Right lobe of liver (tissue), 4 donors: ENCODE measurements at regions not wholly inside any gene's neighbourhood (a gene's known extent, or its start where the extent isn't known, plus 50 kb on each side); places are given as distances from the start of the nearest gene placed in this dataset.

Source experiments
- POLR2A ChIP-seq: fragments of 450-650 bp; IDR thresholded peaks from one replicate; pipeline ENCODE4 v1.6.1; 2017; ENCODE audit warnings: antibody characterized with exemption, mild to moderate bottlenecking
- TF ChIP-seq, protein P1 (sequence below), 4 donors: fragments of 200-600 bp in 3 of 4; fragments of 450-650 bp in 1 of 4; IDR thresholded peaks; one replicate each; pipeline versions ENCODE4 v1.5.1 to v1.8.0; 2016 to 2022; ENCODE audit warnings: antibody characterized with exemption in 4 of 4, mild to moderate bottlenecking in 2 of 4
- donor health status: DM: no; HTN: no; CAD: no.
- donor health status: DM: no; HTN: no; CAD: no.
- donor health status: DM: no; HTN: yes; CAD: no.

DNA sequence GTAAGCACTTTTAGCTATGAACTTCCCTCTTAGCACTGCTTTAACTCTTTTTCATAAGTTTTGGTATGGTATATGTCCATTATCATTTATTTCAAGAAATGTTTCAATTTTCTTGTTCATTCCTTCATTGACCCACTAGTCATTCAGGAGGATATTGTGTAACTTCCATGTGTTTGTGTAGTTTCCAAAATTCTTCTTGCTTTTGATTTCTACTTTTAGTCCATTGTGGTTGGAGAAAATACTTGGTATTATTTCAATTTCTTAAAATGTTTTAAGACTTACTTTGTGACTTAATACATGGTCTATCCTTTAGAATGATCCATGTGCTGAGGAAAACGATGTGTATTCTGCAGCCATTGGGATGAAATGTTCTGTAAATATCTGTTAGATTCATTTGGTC, 176.5 kb downstream of the CENPW start:
- TF ChIP-seq, protein P1, sequence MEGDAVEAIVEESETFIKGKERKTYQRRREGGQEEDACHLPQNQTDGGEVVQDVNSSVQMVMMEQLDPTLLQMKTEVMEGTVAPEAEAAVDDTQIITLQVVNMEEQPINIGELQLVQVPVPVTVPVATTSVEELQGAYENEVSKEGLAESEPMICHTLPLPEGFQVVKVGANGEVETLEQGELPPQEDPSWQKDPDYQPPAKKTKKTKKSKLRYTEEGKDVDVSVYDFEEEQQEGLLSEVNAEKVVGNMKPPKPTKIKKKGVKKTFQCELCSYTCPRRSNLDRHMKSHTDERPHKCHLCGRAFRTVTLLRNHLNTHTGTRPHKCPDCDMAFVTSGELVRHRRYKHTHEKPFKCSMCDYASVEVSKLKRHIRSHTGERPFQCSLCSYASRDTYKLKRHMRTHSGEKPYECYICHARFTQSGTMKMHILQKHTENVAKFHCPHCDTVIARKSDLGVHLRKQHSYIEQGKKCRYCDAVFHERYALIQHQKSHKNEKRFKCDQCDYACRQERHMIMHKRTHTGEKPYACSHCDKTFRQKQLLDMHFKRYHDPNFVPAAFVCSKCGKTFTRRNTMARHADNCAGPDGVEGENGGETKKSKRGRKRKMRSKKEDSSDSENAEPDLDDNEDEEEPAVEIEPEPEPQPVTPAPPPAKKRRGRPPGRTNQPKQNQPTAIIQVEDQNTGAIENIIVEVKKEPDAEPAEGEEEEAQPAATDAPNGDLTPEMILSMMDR (IDR thresholded peaks at IDR 0.05): no peak
- TF ChIP-seq POLR2A: no peak
